Right atrium auricular region (tissue), 2 donors: ENCODE measurements at regions not wholly inside any gene's neighbourhood (a gene's known extent, or its start where the extent isn't known, plus 50 kb on each side); places are given as distances from the start of the nearest gene placed in this dataset.

ENCODE experiments used
- DNase-seq: peaks from one replicate; pipeline ENCODE4 v3.0.0-alpha.2; 2019; ENCODE audit warnings: low spot score
- H3K27ac ChIP-seq, 2 donors: fragments of 200-600 bp; sonication (generic); 1 replicate in 1 of 2; 2 replicates in 1 of 2; pipeline ENCODE4 v1.5.1; 2016 to 2019
- H3K27me3 ChIP-seq, 2 donors: fragments of 200-600 bp; sonication (generic); one replicate each; pipeline versions ENCODE4 v1.5.1 to v1.6.0; 2017 to 2019
- H3K36me3 ChIP-seq: fragments of 200-600 bp; sonication (generic); one replicate; pipeline ENCODE4 v1.5.1; 2016
- H3K4me1 ChIP-seq, 2 donors: fragments of 200-600 bp; sonication (generic); one replicate each; pipeline versions ENCODE4 v1.5.1 to v1.6.0; 2017 to 2019
- H3K4me3 ChIP-seq, 2 donors: fragments of 200-600 bp; sonication (generic); 1 replicate in 1 of 2; 2 replicates in 1 of 2; pipeline ENCODE4 v1.5.1; 2017 to 2019; ENCODE audit warnings: mild to moderate bottlenecking in 1 of 2, moderate library complexity in 1 of 2
- H3K9me3 ChIP-seq, 2 donors: fragments of 200-600 bp; sonication (generic); one replicate each; pipeline ENCODE4 v1.5.1; 2019
- TF ChIP-seq, protein P1 (sequence below), 2 donors: fragments of 200-600 bp; sonication (generic); IDR thresholded peaks; one replicate each; pipeline ENCODE4 v1.5.1; 2019; ENCODE audit warnings: antibody characterized with exemption in 2 of 2

DNA sequence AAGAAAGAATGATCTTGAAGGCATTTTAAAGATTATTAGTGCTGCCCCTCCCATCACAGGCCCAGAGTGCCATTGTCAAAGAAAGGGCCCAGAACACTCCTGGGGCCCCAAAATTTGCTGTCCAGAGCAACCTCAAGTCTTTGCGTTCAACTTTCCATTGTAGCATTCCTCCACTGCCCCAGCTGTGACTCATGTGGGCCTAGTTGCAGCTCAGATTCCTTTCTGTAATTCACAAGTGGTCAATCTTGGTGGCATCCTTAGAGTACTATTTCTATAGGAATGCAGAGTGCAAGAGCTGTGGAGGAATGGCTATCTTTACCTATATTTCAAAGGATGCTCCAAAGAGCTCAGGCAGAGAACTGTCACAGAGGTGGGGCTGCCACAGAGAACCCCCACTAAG lies 1500.8 kb upstream of the IGFBP7 start:
- TF ChIP-seq, protein P1, sequence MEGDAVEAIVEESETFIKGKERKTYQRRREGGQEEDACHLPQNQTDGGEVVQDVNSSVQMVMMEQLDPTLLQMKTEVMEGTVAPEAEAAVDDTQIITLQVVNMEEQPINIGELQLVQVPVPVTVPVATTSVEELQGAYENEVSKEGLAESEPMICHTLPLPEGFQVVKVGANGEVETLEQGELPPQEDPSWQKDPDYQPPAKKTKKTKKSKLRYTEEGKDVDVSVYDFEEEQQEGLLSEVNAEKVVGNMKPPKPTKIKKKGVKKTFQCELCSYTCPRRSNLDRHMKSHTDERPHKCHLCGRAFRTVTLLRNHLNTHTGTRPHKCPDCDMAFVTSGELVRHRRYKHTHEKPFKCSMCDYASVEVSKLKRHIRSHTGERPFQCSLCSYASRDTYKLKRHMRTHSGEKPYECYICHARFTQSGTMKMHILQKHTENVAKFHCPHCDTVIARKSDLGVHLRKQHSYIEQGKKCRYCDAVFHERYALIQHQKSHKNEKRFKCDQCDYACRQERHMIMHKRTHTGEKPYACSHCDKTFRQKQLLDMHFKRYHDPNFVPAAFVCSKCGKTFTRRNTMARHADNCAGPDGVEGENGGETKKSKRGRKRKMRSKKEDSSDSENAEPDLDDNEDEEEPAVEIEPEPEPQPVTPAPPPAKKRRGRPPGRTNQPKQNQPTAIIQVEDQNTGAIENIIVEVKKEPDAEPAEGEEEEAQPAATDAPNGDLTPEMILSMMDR (IDR thresholded peaks at IDR 0.05) = no peak
- no peak for DNase-seq
- Histone ChIP-seq H3K9me3 (no peaks in the 10 kb centered on the region), H3K4me3 (no peak overlapping the region), H3K27me3 (no peaks in the 10 kb centered on the region), H3K4me1 (no peaks in the 10 kb centered on the region), H3K36me3 (no peaks in the 10 kb centered on the region), H3K27ac (no peak overlapping the region)

DNA sequence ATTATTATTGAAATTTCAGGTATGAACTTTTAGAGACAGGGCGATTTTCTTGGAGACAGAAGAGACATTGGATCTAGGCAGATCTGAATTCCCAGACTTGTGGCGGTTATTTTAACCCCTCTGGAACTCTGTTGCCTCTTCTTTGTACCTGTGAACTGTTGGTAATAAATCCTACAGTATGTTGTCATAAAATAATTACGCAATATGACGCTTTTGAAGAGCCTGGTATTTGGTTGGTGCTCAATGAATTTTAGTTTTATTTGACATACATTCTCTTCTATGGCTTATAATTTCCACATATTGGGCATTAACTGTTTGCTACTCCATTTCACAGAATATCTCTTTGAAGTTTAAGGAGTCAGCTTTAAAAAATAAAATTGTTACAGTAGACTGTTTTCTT lies 1496.1 kb upstream of the IGFBP7 start:
- H3K4me1 ChIP-seq = no peaks in the 10 kb centered on the region
- H3K4me3 ChIP-seq = no peak overlapping the region
- H3K27ac ChIP-seq = no peak overlapping the region
- H3K36me3 ChIP-seq = no peaks in the 10 kb centered on the region
- no peaks in the 10 kb centered on the region for H3K27me3 ChIP-seq
- no peaks in the 10 kb centered on the region for H3K9me3 ChIP-seq
- DNase-seq = no peak
- TF ChIP-seq, protein P1 (IDR thresholded peaks at IDR 0.05) = no peak

DNA sequence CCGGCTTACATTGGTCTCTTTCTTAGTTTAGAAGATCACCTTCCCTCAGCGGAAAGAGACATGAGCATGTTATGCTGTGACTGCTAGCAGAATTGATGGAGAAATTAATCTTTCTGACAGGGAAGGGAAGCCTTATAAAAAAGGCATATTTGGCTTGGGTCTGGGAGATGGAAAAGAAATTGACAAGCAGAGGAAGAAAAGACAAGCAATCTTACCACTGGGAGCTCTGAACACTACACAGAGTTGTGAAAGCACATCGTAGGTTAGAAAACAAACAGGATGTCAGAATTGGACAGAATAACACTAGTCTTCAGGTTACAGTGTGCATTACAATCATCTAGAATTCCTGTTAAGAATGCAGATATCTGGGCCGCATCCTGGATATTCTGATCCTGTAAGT lies 1493.8 kb upstream of the IGFBP7 start:
- DNase-seq = no peak
- Histone ChIP-seq H3K27ac (no peak overlapping the region), H3K36me3 (no peaks in the 10 kb centered on the region), H3K27me3 (no peaks in the 10 kb centered on the region), H3K4me3 (no peak overlapping the region), H3K4me1 (no peaks in the 10 kb centered on the region), H3K9me3 (no peaks in the 10 kb centered on the region)
- TF ChIP-seq, protein P1 (IDR thresholded peaks at IDR 0.05) = no peak

DNA sequence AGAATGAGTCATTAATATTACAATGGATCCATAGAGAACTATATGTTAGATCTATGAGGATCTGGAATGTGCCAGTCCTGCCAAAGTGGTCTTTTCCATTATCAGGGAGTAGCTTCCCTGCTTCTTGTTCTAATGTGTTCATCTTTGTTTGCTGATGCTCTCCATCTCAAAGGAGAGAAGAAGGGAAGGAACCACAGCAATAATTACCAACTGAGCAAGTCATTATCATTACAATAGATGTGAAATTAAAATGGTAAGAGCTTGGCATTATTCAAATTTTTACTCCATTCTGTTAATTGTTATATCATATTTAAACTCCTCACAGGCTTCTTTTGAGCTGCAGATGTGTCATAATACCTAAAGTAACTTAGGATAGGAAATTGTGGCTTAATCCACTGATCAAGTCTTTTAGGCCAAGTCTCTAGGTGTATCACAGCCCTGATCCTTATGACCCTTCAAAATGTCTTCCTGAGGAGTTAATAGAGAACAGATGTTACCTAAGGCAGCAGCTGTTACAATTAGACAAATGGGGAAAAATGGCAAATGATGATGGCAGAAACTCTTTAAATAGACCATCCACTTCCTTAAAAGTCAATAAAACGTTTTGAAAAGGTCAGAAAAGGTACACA lies 1492.7 kb upstream of the IGFBP7 start:
- TF ChIP-seq, protein P1 (IDR thresholded peaks at IDR 0.05) = no peak
- Histone ChIP-seq H3K9me3 (no peaks in the 10 kb centered on the region), H3K36me3 (no peaks in the 10 kb centered on the region)

DNA sequence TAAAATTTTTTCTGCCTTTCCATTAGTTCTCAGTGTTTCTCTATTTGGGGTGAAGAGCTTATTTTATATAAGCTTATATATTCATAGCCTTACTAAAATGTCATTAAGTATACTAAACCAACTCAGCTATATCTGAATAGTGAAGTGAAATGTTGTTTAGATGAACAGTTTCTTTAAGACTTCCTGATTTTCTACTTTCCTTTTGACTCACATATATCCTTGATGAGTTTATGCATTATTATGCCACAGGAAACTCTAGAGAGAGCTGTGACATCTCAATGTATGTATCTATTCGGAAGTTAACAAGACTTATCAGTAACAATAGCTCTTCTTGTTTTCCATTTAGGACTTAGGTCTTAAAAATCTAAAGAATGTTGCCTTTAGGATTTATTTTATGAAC lies 1491.8 kb upstream of the IGFBP7 start:
- H3K27me3 ChIP-seq = no peaks in the 10 kb centered on the region
- no peak overlapping the region for H3K4me3 ChIP-seq
- no peak for DNase-seq
- H3K27ac ChIP-seq = no peak overlapping the region
- no peaks in the 10 kb centered on the region for H3K9me3 ChIP-seq
- TF ChIP-seq, protein P1 (IDR thresholded peaks at IDR 0.05) = no peak
- no peaks in the 10 kb centered on the region for H3K36me3 ChIP-seq
- no peaks in the 10 kb centered on the region for H3K4me1 ChIP-seq

More for the DNA sequence above, 1492.7 kb upstream of the IGFBP7 start:
- Histone ChIP-seq H3K4me3 (no peak overlapping the region), H3K4me1 (no peaks in the 10 kb centered on the region), H3K27ac (no peak overlapping the region), H3K27me3 (no peaks in the 10 kb centered on the region)
- DNase-seq = no peak

DNA sequence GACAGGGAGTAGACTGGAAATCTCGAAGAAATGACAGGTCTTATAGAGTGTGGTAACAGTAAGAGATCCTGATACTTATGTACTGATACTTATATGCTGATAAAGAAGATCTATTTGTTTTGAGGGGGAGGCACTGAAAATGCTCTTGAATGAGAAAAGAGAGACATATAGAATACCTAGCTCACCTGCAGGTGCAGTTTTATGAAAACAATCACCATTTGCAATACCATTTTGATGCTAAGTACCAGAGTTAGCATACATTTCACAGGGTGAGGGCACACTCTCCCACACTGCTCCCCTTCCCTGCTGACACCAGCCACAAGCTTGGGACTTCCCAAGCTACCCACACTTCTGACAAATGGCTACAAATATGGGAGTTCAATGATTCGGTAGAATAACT lies 1490.1 kb upstream of the IGFBP7 start:
- TF ChIP-seq, protein P1 (IDR thresholded peaks at IDR 0.05) = no peak
- Histone ChIP-seq H3K27me3 (no peaks in the 10 kb centered on the region), H3K27ac (no peak overlapping the region), H3K36me3 (no peaks in the 10 kb centered on the region), H3K4me1 (no peaks in the 10 kb centered on the region), H3K9me3 (no peaks in the 10 kb centered on the region), H3K4me3 (no peak overlapping the region)
- DNase-seq = no peak
